Endometrium (tissue), 2 donors: ENCODE measurements at regions not wholly inside any gene's neighbourhood (a gene's known extent, or its start where the extent isn't known, plus 50 kb on each side); places are given as distances from the start of the nearest gene placed in this dataset.
"Not testable (repeated sequence)": the region's sequence is repeated elsewhere in the genome, so short reads cannot be mapped to it uniquely, and the experiment has no call there.

Source experiments
- FAIRE-seq: peaks from 2 replicates; lab custom pipeline; 2012; peaks lifted over from hg19 to GRCh38; lab: Jason Lieb, UNC
- donor health status: control.
- donor health status: control.

GRCh38 chr20:39766333-39766732 lies 804.2 kb downstream of the DHX35 start:
- FAIRE-seq: no peak

GRCh38 chr20:39762716-39763115 lies 800.6 kb downstream of the DHX35 start:
- no peak for FAIRE-seq

- no peak for FAIRE-seq
Measured at GRCh38 chr20:39758876-39759275, 796.7 kb downstream of the DHX35 start.

- FAIRE-seq: no peak
Measured at GRCh38 chr20:39756828-39757227, 794.7 kb downstream of the DHX35 start.

GRCh38 chr20:39756369-39756768 lies 794.2 kb downstream of the DHX35 start:
- no peak for FAIRE-seq

- no peak for FAIRE-seq
Measured at GRCh38 chr20:39752262-39752876, 790.2 kb downstream of the DHX35 start.

- no peak for FAIRE-seq
Measured at GRCh38 chr20:39751557-39752137, 789.5 kb downstream of the DHX35 start.

- no peak for FAIRE-seq
Measured at GRCh38 chr20:39745380-39745779, 783.2 kb downstream of the DHX35 start.

GRCh38 chr20:39738651-39739050 lies 776.5 kb downstream of the DHX35 start:
- FAIRE-seq: no peak

- no peak for FAIRE-seq
Measured at GRCh38 chr20:39736434-39737327, 774.5 kb downstream of the DHX35 start.

GRCh38 chr20:39725513-39725912 lies 763.4 kb downstream of the DHX35 start:
- not testable (repeated sequence) for FAIRE-seq

- FAIRE-seq: no peak
Measured at GRCh38 chr20:39719293-39719692, 757.1 kb downstream of the DHX35 start.

GRCh38 chr20:39717936-39718335 lies 755.8 kb downstream of the DHX35 start:
- FAIRE-seq: no peak

- FAIRE-seq: no peak
Measured at GRCh38 chr20:39716796-39717341, 754.7 kb downstream of the DHX35 start.

GRCh38 chr20:39713076-39713840 lies 751.1 kb downstream of the DHX35 start:
- FAIRE-seq: no peak

GRCh38 chr20:39706184-39706663 lies 744.1 kb downstream of the DHX35 start:
- peak; percentile 94 for FAIRE-seq

GRCh38 chr20:39705032-39705431 lies 742.9 kb downstream of the DHX35 start:
- no peak for FAIRE-seq

GRCh38 chr20:39703357-39703756 lies 741.2 kb downstream of the DHX35 start:
- FAIRE-seq: not testable (repeated sequence)

- no peak for FAIRE-seq
Measured at GRCh38 chr20:39702701-39703349, 740.7 kb downstream of the DHX35 start.

GRCh38 chr20:39700528-39700927 lies 738.4 kb downstream of the DHX35 start:
- no peak for FAIRE-seq

GRCh38 chr20:39699166-39699725 lies 737.1 kb downstream of the DHX35 start:
- no peak for FAIRE-seq
